Right lobe of liver (tissue), 4 donors: ENCODE measurements at regions not wholly inside any gene's neighbourhood (a gene's known extent, or its start where the extent isn't known, plus 50 kb on each side); places are given as distances from the start of the nearest gene placed in this dataset.

Experiments used
- CTCF ChIP-seq, 4 donors: fragments of 200-600 bp in 3 of 4; fragments of 450-650 bp in 1 of 4; IDR thresholded peaks; one replicate each; pipeline versions ENCODE4 v1.5.1 to v1.8.0; 2016 to 2022; ENCODE audit warnings: antibody characterized with exemption in 4 of 4, mild to moderate bottlenecking in 2 of 4
- POLR2A ChIP-seq: fragments of 450-650 bp; IDR thresholded peaks from one replicate; pipeline ENCODE4 v1.6.1; 2017; ENCODE audit warnings: antibody characterized with exemption, mild to moderate bottlenecking
- donor health status: DM: no; HTN: no; CAD: no.
- donor health status: DM: no; HTN: no; CAD: no.
- donor health status: DM: no; HTN: yes; CAD: no.

GRCh38 chr17:6259899-6260298 is 175.0 kb downstream of the AIPL1 start:
- no peak for TF ChIP-seq CTCF (IDR thresholded peaks at IDR 0.05)
- no peak for TF ChIP-seq POLR2A
